Aorta (tissue), 5 donors: ENCODE measurements at regions not wholly inside any gene's neighbourhood (a gene's known extent, or its start where the extent isn't known, plus 50 kb on each side); places are given as distances from the start of the nearest gene placed in this dataset.
A peak's percentile ranks its signal among the peaks of the same experiment; 100 is the strongest.
"Not testable (repeated sequence)": the region's sequence is repeated elsewhere in the genome, so short reads cannot be mapped to it uniquely, and the experiment has no call there.

ENCODE experiments used
- ATAC-seq: fragments of 200-7000 bp; cut with Tn5 transposase; one replicate; pipeline ENCODE4 v1.9.1; 2022; ENCODE audit warnings: moderate library complexity; ENCODE audit not compliant: low FRiP score
- DNase-seq, 2 donors: peaks; one replicate each; pipeline ENCODE4 v3.0.0-alpha.2; 2020
- H3K27ac ChIP-seq, 2 donors: one replicate each; pipeline ENCODE4 v1.5.1; 2013; ENCODE audit warnings: low read length in 2 of 2, mild to moderate bottlenecking in 2 of 2, moderate library complexity in 2 of 2, control low read depth in 1 of 2, inconsistent platforms in 1 of 2, low read depth in 1 of 2
- H3K27me3 ChIP-seq, 2 donors: one replicate each; pipeline ENCODE4 v1.6.1; 2013; ENCODE audit warnings: control low read depth in 1 of 2, low read length in 1 of 2, mild to moderate bottlenecking in 1 of 2, moderate library complexity in 1 of 2; ENCODE audit not compliant: insufficient read depth in 2 of 2, control insufficient read depth in 1 of 2
- H3K36me3 ChIP-seq, 2 donors: one replicate each; pipeline ENCODE4 v1.6.1; 2013; ENCODE audit warnings: control low read depth in 1 of 2, low read length in 1 of 2, mild to moderate bottlenecking in 1 of 2; ENCODE audit not compliant: insufficient read depth in 2 of 2, control insufficient read depth in 1 of 2
- H3K4me1 ChIP-seq, 2 donors: one replicate each; pipeline ENCODE4 v1.6.1; 2013; ENCODE audit warnings: low read length in 2 of 2, control low read depth in 1 of 2, mild to moderate bottlenecking in 1 of 2, moderate library complexity in 1 of 2; ENCODE audit not compliant: insufficient read depth in 2 of 2, control insufficient read depth in 1 of 2
- H3K4me3 ChIP-seq, 2 donors: one replicate each; pipeline ENCODE4 v1.5.1; 2013; ENCODE audit warnings: low read length in 2 of 2, control low read depth in 1 of 2, mild to moderate bottlenecking in 1 of 2
- H3K9me3 ChIP-seq: one replicate; pipeline ENCODE4 v1.6.1; 2013; ENCODE audit warnings: mild to moderate bottlenecking, low read length; ENCODE audit not compliant: control insufficient read depth
- WGBS, 2 donors: extraction: QIAGEN DNeasy Blood & Tissue Kit; methylation state at CpG; one replicate each; pipeline ENCODE4 v1.1.7; 2013; 5-methylcytosine and 5-hydroxymethylcytosine counted together
- intact Hi-C, 2 donors: fragments of 100-400 bp; cut with DNase I; formaldehyde crosslinking; loops; one replicate each; pipeline versions ENCODE4 v1.14.2 to v1.15.0; 2022
- donor health status: healthy with polysubstance abuse.
- donor health status: Bipolar disorder and iron deficiency.
- donor health status: DM: no; HTN: no; CAD: no.
- donor health status: DM: no; HTN: no; CAD: no.
- donor health status: DM: yes; HTN: yes; CAD: no.

DNA sequence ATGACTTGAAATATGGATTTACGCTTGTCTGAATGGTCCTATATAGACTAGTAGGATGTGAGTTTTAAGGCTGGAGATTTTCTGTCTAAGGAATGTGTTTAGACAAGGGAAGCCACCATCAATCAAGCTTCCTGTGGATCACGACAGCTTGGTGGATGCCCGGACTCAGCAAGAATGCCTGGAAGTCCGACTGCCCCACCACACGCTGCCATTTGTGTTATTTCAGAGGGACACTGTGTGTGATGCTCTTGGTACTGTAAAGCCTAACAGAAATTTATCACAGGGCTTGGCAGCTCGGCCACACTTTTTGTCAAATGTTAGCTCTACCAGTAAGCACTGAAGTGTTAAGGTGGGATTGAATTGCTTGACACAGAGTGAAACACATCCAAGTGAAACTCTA lies 127.1 kb upstream of the CDH7 start:
- Histone ChIP-seq H3K4me1 (no peaks in the 10 kb centered on the region), H3K4me3 (no peak overlapping the region), H3K36me3 (no peaks in the 10 kb centered on the region), H3K9me3 (no peaks in the 10 kb centered on the region), H3K27ac (no peak overlapping the region), H3K27me3 (no peaks in the 10 kb centered on the region)
- no peak for DNase-seq
- intact Hi-C loops = no loop called here
- no peak for ATAC-seq
- 7 to 22% methylated on average over 6 of the region's 6 CpGs for WGBS, 2 donors

DNA sequence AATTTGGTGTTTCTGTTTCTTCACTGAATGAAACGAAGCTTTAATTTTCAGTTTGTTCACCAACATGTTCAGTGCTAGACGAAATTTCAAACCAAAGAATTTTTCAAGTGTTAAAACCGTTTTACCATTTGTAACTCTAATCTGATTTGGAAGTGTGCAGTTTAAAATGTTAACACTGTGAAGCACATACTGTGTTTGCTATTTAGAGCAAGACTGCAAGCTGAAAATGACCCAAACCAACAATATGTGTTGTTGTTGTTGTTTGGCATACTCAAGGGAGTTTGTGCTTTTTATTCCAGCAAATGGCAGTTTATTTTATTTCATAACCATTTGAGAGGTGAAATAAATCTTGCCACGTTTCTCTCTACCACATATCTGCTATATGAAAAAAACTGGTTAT lies 128.4 kb upstream of the CDH7 start:
- intact Hi-C loops = no loop called here
- Histone ChIP-seq H3K4me1 (no peaks in the 10 kb centered on the region), H3K4me3 (no peak overlapping the region), H3K27ac (no peak overlapping the region), H3K36me3 (no peaks in the 10 kb centered on the region), H3K27me3 (no peaks in the 10 kb centered on the region), H3K9me3 (no peaks in the 10 kb centered on the region)
- WGBS, 2 donors = 40% methylated on average over 4 of the region's 4 CpGs
- DNase-seq = no peak
- no peak for ATAC-seq

DNA sequence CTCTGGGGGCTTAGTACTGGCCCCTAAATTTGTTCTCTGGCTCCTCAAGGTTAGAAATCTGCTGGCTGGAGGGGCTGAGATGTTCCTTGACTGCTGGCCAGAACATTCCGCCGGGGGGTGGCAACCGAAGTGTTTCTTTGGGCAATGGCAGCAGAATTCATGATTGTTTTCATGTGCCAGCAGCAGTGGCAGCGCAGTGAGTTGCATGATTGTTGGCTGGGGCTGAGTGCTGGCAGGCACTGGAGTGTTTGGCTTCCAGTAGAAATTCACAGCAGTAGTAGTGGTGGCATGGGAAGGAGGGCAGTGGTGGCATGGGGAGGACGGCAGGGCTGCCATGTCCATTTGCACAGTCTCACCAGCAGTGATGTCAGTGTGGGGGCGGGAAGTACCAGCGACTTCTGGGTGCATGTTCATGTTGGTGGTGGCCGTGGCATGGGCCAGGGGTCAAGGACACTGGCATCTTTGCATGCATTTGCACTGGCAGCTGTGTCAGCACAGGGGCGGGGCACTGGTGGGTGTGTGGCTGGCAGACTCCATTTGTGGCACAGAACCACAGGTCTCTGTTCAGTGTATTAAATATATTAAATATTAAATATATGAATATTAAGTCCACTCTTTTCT lies 130.6 kb upstream of the CDH7 start:
- no peak overlapping the region for H3K27ac ChIP-seq
- ATAC-seq = no peak
- DNase-seq = peak; percentile 40 to 52
- no peaks in the 10 kb centered on the region for H3K36me3 ChIP-seq
- H3K4me3 ChIP-seq = no peak overlapping the region
- intact Hi-C loops = no loop called here
- no peaks in the 10 kb centered on the region for H3K9me3 ChIP-seq
- H3K27me3 ChIP-seq = no peaks in the 10 kb centered on the region
- WGBS, 2 donors = 50 to 52% methylated on average over 9 of the region's 9 CpGs
- H3K4me1 ChIP-seq = no peaks in the 10 kb centered on the region

DNA sequence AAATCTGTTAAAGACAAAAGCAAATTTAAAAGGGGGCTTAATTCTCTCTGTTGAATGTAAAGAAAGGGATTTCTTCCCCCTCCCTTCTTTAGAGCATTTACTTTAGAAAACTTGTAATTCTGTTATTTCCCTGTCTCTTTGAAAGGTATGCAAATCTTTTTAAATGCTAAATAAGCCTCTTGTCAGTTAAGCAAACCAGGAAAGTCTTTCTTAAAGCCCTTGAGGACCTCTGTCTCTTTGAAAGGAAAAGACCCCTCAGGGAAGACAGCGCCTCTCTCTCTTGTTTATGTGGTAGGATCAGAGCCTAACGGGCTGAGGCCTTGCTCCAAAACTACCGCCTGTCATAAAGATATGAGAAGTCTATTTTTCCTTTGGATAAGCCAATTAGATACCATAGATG lies 139.9 kb upstream of the CDH7 start:
- 24 to 44% methylated on average over 3 of the region's 3 CpGs for WGBS, 2 donors
- DNase-seq (no peak), ATAC-seq (no peak)
- no peaks in the 10 kb centered on the region for H3K27me3 ChIP-seq
- no peak overlapping the region for H3K27ac ChIP-seq
- H3K4me1 ChIP-seq = no peaks in the 10 kb centered on the region
- H3K9me3 ChIP-seq = no peaks in the 10 kb centered on the region
- intact Hi-C loops = no loop called here
- no peak overlapping the region for H3K4me3 ChIP-seq
- no peaks in the 10 kb centered on the region for H3K36me3 ChIP-seq

DNA sequence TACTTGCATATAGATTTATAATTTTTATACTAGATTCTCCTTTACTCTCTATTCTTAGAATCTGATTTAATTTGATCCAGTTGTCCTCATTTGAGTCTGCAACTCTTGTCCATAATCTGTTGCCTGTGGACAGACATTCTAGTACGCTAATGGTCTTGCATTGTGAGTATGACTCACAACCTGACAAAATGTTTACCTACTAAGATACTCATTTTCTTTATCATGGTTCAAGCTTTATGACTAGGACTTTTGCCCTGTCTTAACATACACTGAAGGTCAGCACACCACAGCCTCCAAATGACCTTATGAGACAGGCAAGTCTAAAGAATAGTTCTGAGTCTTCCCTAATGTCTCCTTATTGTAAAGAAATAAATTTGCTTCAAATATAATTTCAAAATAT lies 142.3 kb upstream of the CDH7 start:
- intact Hi-C loops = no loop called here
- no peaks in the 10 kb centered on the region for H3K9me3 ChIP-seq
- no peak overlapping the region for H3K27ac ChIP-seq
- H3K27me3 ChIP-seq = no peaks in the 10 kb centered on the region
- no peak overlapping the region for H3K4me3 ChIP-seq
- DNase-seq (no peak), ATAC-seq (no peak)
- 77 to 84% methylated on average over 1 of the region's 1 CpG for WGBS, 2 donors
- no peaks in the 10 kb centered on the region for H3K36me3 ChIP-seq
- H3K4me1 ChIP-seq = no peaks in the 10 kb centered on the region

DNA sequence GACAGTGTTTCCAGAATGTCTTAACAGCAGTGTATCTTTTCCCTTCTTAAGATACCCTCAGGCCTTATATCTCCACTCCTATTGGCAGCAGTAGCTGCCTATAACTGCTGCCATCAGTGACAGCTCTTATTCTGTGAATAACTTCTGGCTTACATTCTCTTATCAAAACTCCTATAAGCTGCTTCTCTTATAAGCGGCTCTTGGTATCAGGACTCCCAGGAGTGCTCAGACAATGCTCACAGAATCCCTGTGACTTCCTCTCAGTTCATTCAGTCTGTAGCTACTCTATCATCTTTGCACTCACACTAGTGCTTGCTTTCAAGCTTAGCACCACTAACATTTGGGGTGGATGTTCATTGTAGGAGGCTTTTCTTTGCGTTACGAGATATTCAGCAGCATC lies 143.7 kb upstream of the CDH7 start:
- H3K9me3 ChIP-seq = no peaks in the 10 kb centered on the region
- H3K36me3 ChIP-seq = no peaks in the 10 kb centered on the region
- no peaks in the 10 kb centered on the region for H3K4me1 ChIP-seq
- H3K27ac ChIP-seq = no peak overlapping the region
- WGBS, 2 donors = 88 to 90% methylated on average over 3 of the region's 3 CpGs
- no peaks in the 10 kb centered on the region for H3K27me3 ChIP-seq
- DNase-seq (no peak), ATAC-seq (no peak)
- H3K4me3 ChIP-seq = no peak overlapping the region
- intact Hi-C loops = no loop called here

DNA sequence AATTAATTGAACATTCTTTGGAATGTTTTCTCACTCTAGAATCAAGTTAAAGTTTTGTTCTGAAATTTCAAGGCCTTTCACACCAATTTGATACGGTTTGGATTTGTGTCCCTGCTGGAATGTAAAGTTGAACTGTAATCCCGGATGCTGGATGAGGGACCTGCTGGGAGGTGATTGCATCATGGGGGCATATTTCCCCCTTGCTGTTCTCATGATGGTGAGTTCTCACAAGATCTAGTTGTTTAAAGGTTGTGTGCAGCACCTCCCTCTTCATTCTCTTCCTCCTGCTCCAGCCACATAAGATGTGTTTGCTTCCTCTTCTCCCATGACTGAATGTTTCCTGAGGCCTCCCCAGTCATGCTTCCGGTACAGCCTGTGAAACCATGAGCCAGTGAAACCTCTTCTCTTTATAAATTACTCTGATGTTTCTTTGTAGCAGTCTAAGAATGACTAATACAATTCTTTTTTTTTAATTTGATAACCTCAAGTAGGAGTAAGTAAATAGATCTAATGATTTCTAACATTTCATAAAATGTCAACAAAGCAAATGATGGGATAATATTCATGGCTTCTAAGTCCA lies 144.2 kb upstream of the CDH7 start:
- no peaks in the 10 kb centered on the region for H3K9me3 ChIP-seq
- DNase-seq (no peak), ATAC-seq (no peak)
- no peaks in the 10 kb centered on the region for H3K36me3 ChIP-seq
- H3K27ac ChIP-seq = no peak overlapping the region
- H3K27me3 ChIP-seq = no peaks in the 10 kb centered on the region
- 72 to 76% methylated on average over 3 of the region's 3 CpGs for WGBS, 2 donors
- no peak overlapping the region for H3K4me3 ChIP-seq
- no peaks in the 10 kb centered on the region for H3K4me1 ChIP-seq
- intact Hi-C loops = no loop called here

DNA sequence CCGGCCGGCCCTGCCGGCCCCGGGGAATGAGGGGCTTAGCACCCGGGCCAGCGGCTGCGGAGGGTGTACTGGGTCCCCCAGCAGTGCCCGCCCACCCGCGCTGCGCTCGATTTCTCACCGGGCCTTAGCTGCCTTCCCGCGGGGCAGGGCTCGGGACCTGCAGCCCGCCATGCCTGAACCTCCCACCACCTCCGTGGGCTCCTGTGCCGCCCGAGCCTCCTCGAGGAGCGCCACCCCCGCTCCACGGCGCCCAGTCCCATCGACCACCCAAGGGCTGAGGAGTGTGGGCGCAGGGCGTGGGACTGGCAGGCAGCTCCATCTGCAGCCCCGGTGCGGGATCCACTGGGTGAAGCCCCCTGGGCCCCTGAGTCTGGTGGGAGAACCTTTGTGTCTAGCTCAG lies 145.5 kb upstream of the CDH7 start:
- ATAC-seq, H3K4me1 ChIP-seq, H3K27ac ChIP-seq, H3K4me3 ChIP-seq, H3K36me3 ChIP-seq, intact Hi-C loops, H3K27me3 ChIP-seq, H3K9me3 ChIP-seq: not testable (repeated sequence)
- peak in 1 of 2 donors; percentile 69 for DNase-seq
- WGBS, 2 donors = 95 to 96% methylated on average over 26 to 30 of the region's 30 CpGs

DNA sequence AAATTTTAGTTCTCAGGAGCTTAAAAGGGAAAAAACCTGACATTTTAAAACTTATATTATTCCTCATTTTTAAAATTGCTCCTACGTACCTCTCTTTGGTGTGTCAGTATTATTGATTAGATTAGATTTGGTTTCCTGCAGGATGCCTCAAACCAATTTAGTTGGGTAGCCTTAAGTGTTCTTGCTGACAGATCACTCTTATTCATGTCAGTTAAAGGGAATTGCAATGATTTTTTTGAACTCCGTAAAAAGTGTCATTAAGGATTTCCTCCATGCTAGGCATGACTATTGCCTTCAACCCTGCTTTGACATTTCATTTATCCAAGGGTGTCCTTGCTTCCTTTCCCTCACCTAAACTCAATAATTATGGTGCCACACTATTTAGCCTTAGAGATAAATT lies 149.0 kb upstream of the CDH7 start:
- Histone ChIP-seq H3K4me3 (no peak overlapping the region), H3K4me1 (no peaks in the 10 kb centered on the region), H3K27ac (no peak overlapping the region), H3K27me3 (no peaks in the 10 kb centered on the region), H3K9me3 (no peaks in the 10 kb centered on the region), H3K36me3 (no peaks in the 10 kb centered on the region)
- DNase-seq (no peak), ATAC-seq (no peak)
- intact Hi-C loops = no loop called here
- WGBS, 2 donors = 35 to 45% methylated on average over 2 of the region's 2 CpGs
